IMR-90 (cell line): ENCODE measurements at regions not wholly inside any gene's neighbourhood (a gene's known extent, or its start where the extent isn't known, plus 50 kb on each side); places are given as distances from the start of the nearest gene placed in this dataset.

Experiments
- ATAC-seq: fragments of 200-7000 bp; cut with Tn5 transposase; 2 replicates; pipeline ENCODE4 v1.9.1; 2020; ENCODE audit warnings: low read depth, mild to moderate bottlenecking, moderate library complexity
- BruUV-seq: library from RNA; stranded (reverse); fragments of 400-500 nt; replicated peaks from 2 replicates; lab custom pipeline; 2021; lab: Mats Ljungman, UMichigan
- CTCF ChIA-PET: fragments of 300-600 bp; formaldehyde crosslinking; extraction: SDS; loops from one replicate; lab custom pipeline; 2021; ENCODE audit warnings: antibody characterized with exemption; lab: Yijun Ruan, JAX
- POLR2A ChIA-PET: fragments of 300-600 bp; sonication (Branson Sonifier 250); formaldehyde crosslinking; loops from one replicate; lab custom pipeline; 2022; ENCODE audit warnings: antibody characterized with exemption; ENCODE audit not compliant: unreplicated experiment; lab: Charles Lee
- DNase-seq: peaks from one replicate; pipeline ENCODE4 v3.0.0; 2013
- H2AFZ ChIP-seq: replicated peaks from 2 replicates; pipeline ENCODE3; 2013; ENCODE audit warnings: low read length, mild to moderate bottlenecking; ENCODE audit not compliant: poor library complexity
- H2AK5ac ChIP-seq: 2 replicates; pipeline ENCODE4 v1.6.1; 2013; ENCODE audit warnings: low read depth, low read length, inconsistent platforms
- H2AK9ac ChIP-seq: replicated peaks from 2 replicates; pipeline ENCODE3; 2013; ENCODE audit warnings: mild to moderate bottlenecking, low read depth, low read length, moderate library complexity; ENCODE audit not compliant: poor library complexity
- H2BK120ac ChIP-seq: 2 replicates; pipeline ENCODE4 v1.6.1; 2013; ENCODE audit warnings: low read depth, low read length, inconsistent platforms
- H2BK15ac ChIP-seq: 3 replicates; pipeline ENCODE4 v1.6.1; 2013; ENCODE audit warnings: low read depth, low read length, inconsistent platforms
- H2BK20ac ChIP-seq: 2 replicates; pipeline ENCODE4 v1.6.1; 2013; ENCODE audit warnings: low read depth, mild to moderate bottlenecking, inconsistent platforms, low read length, moderate library complexity
- H2BK5ac ChIP-seq: 2 replicates; pipeline ENCODE4 v1.6.1; 2013; ENCODE audit warnings: mild to moderate bottlenecking, low read depth, low read length, inconsistent platforms; ENCODE audit not compliant: poor library complexity, severe bottlenecking
- H3K14ac ChIP-seq: replicated peaks from 2 replicates; pipeline ENCODE4 v1.6.1; 2013; ENCODE audit warnings: low read depth, low read length, inconsistent platforms
- H3K18ac ChIP-seq: 2 replicates; pipeline ENCODE4 v1.6.1; 2013; ENCODE audit warnings: low read depth, low read length, control low read depth
- H3K23ac ChIP-seq: 2 replicates; pipeline ENCODE4 v1.6.1; 2013; ENCODE audit warnings: low read depth, low read length, inconsistent platforms
- H3K27ac ChIP-seq: 2 replicates; pipeline ENCODE4 v1.5.1; 2013; ENCODE audit warnings: mild to moderate bottlenecking, control low read depth, low read length; ENCODE audit not compliant: insufficient read depth
- H3K27me3 ChIP-seq: 2 replicates; pipeline ENCODE4 v1.6.1; 2013; ENCODE audit warnings: low read length; ENCODE audit not compliant: control insufficient read depth, insufficient read depth
- H3K36me3 ChIP-seq: 2 replicates; pipeline ENCODE4 v1.6.1; 2013; ENCODE audit warnings: low read length, mixed read lengths; ENCODE audit not compliant: control insufficient read depth, insufficient read depth
- H3K4ac ChIP-seq: 2 replicates; pipeline ENCODE4 v1.6.1; 2013; ENCODE audit warnings: low read depth, low read length, inconsistent platforms
- H3K4me1 ChIP-seq: 2 replicates; pipeline ENCODE4 v1.6.1; 2013; ENCODE audit warnings: low read length, mixed read lengths; ENCODE audit not compliant: control insufficient read depth, insufficient read depth
- H3K4me2 ChIP-seq: 2 replicates; pipeline ENCODE4 v1.6.1; 2013; ENCODE audit warnings: low read depth, mild to moderate bottlenecking, control low read depth, low read length, moderate library complexity
- H3K4me3 ChIP-seq: 2 replicates; pipeline ENCODE4 v1.5.1; 2013; ENCODE audit warnings: low read depth, mild to moderate bottlenecking, control low read depth, low read length, moderate library complexity; ENCODE audit not compliant: insufficient read depth
- H3K56ac ChIP-seq: 2 replicates; pipeline ENCODE4 v1.6.1; 2013; ENCODE audit warnings: low read length, inconsistent platforms; ENCODE audit not compliant: insufficient read depth; ENCODE audit errors: extremely low read depth
- H3K79me1 ChIP-seq, 2 experiments: 2 replicates each; pipeline ENCODE4 v1.6.1; 2013; ENCODE audit warnings: low read length in 2 of 2, inconsistent platforms in 1 of 2, low read depth in 1 of 2
- H3K9ac ChIP-seq: 2 replicates; pipeline ENCODE4 v1.6.1; 2013; ENCODE audit warnings: low read depth, low read length, control low read depth
- H3K9me1 ChIP-seq: 2 replicates; pipeline ENCODE4 v1.6.1; 2013; ENCODE audit warnings: low read length, inconsistent platforms; ENCODE audit not compliant: insufficient read depth
- H3K9me3 ChIP-seq: 2 replicates; pipeline ENCODE4 v1.6.1; 2013; ENCODE audit warnings: low read length; ENCODE audit not compliant: control insufficient read depth, insufficient read depth
- H4K20me1 ChIP-seq: 2 replicates; pipeline ENCODE4 v1.6.1; 2013; ENCODE audit warnings: low read length, inconsistent platforms; ENCODE audit not compliant: insufficient read depth
- H4K5ac ChIP-seq: 2 replicates; pipeline ENCODE4 v1.6.1; 2013; ENCODE audit warnings: mild to moderate bottlenecking, low read depth, low read length, control low read depth
- H4K8ac ChIP-seq, 2 experiments: 2 replicates each; pipeline ENCODE4 v1.6.1; 2013; ENCODE audit warnings: low read depth in 2 of 2, low read length in 2 of 2, control low read depth in 1 of 2, inconsistent platforms in 1 of 2
- H4K91ac ChIP-seq: 2 replicates; pipeline ENCODE4 v1.6.1; 2013; ENCODE audit warnings: low read depth, low read length, inconsistent platforms; ENCODE audit not compliant: insufficient read depth
- CEBPB ChIP-seq: IDR thresholded peaks from 2 replicates; pipeline ENCODE4 v1.6.1; 2012; ENCODE audit warnings: low read depth, low read length, improper control_type of control experiment
- FOS ChIP-seq: fragments of 150-350 bp; IDR thresholded peaks from 2 replicates; pipeline ENCODE4 v1.6.1; 2016; ENCODE audit warnings: low read depth, low read length
- MAFK ChIP-seq: IDR thresholded peaks from 2 replicates; pipeline ENCODE4 v1.6.1; 2012; ENCODE audit warnings: low read depth, low read length, improper control_type of control experiment
- NFE2L2 ChIP-seq: fragments of 150-350 bp; IDR thresholded peaks from 2 replicates; pipeline ENCODE4 v1.6.1; 2016; ENCODE audit warnings: low read depth, mild to moderate bottlenecking, low read length
- POLR2A ChIP-seq: IDR thresholded peaks from 2 replicates; pipeline ENCODE4 v1.6.1; 2012; ENCODE audit warnings: mild to moderate bottlenecking, low read depth, low read length
- RAD21 ChIP-seq: IDR thresholded peaks from 2 replicates; pipeline ENCODE4 v1.6.1; 2012; ENCODE audit warnings: low read length, improper control_type of control experiment
- RCOR1 ChIP-seq: IDR thresholded peaks from 2 replicates; pipeline ENCODE4 v1.6.1; 2012; ENCODE audit warnings: mild to moderate bottlenecking, low read length, improper control_type of control experiment; ENCODE audit not compliant: insufficient replicate concordance
- WGBS, 2 experiments: methylation state at CpG; one replicate each; pipeline versions ENCODE4 v1.1.5 to v1.1.7; 2013; ENCODE audit warnings: missing lambda C conversion rate in 2 of 2; ENCODE audit not compliant: insufficient read length in 1 of 2; ENCODE audit errors: extremely low coverage in 2 of 2; 5-methylcytosine and 5-hydroxymethylcytosine counted together
- dilution Hi-C: fragments of 300-500 bp; cut with HindIII; formaldehyde crosslinking; loops from one replicate; pipeline ENCODE4 v1.14.3; 2018; ENCODE audit warnings: low sequenced_read_pairs; ENCODE audit not compliant: unreplicated experiment
- in situ Hi-C: fragments of 300-500 bp; cut with MboI; formaldehyde crosslinking; loops from 3 replicates; pipeline ENCODE4 v1.14.3; 2019; ENCODE audit warnings: low sequenced_read_pairs, inconsistent platforms, mixed read lengths
- intact Hi-C: fragments of 100-400 bp; cut with micrococcal nuclease; formaldehyde crosslinking; loops from 2 replicates; pipeline ENCODE4 v1.10.0; 2022
- TF ChIP-seq, protein P1 (sequence below): conservative IDR thresholded peaks from 2 replicates; pipeline ENCODE4 v1.5.1; 2012; ENCODE audit warnings: mild to moderate bottlenecking, low read depth, low read length, improper control_type of control experiment
- TF ChIP-seq, protein P2 (sequence below): fragments of 150-350 bp; IDR thresholded peaks from 2 replicates; pipeline ENCODE4 v1.6.1; 2017; ENCODE audit warnings: mild to moderate bottlenecking, antibody characterized with exemption, low read length, low read depth

DNA sequence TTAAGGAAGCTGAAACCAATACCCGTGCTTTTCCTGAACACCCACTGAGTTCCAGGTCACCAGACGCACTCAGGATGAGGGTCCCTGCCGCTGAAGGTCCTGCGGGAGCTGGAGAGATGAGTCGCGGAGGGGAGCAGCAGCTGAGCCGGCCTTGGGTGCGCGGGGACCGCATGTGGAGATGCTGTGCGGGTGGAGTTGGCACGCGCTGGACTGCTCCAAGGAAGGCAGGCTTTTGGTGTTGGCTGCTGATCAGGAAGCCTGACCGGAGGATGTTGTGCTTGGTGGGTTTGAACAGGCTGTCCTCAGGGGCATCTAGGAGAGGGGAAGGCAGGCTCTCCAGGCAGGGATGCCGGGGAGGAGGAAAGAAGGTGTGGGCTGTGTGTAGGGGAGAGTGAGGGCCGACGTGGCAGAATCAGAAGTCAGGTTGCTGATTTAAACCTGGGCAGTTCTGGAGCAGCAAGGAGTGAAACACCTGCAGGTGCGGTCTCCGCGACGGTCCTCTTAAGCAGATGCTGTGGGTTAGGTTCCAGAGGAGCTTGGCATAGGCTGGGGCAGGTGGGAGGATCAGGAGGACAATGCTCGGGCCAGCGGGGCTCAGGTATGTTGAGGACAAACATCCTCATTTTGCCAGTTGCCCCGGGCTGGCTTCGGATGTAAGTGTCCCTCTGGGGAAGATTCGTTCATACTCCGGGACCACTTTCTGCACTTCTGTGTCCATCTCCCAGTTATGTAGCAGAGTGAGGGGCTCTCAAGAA is 197.5 kb upstream of the B3GAT1 start:
- intact Hi-C loops = no loop called here

More for the DNA sequence above, 197.5 kb upstream of the B3GAT1 start:
- H3K4me2 ChIP-seq = no peak overlapping the region
- dilution Hi-C loops = no loop called here
- H2AK9ac ChIP-seq = no peak overlapping the region
- H3K79me1 ChIP-seq = no peaks in the 10 kb centered on the region
- in situ Hi-C loops = no loop called here
- H3K27ac ChIP-seq = no peak overlapping the region
- DNase-seq (no peak), ATAC-seq (no peak)
- H3K14ac ChIP-seq = no peak overlapping the region
- no peak overlapping the region for H2BK5ac ChIP-seq
- peaks cover 45% of the 10 kb centered on the region for H3K9me3 ChIP-seq
- H4K8ac ChIP-seq = no peak overlapping the region
- no TSS peak for BruUV-seq
- no peaks in the 10 kb centered on the region for H4K20me1 ChIP-seq
- no peak overlapping the region for H3K56ac ChIP-seq
- H2BK20ac ChIP-seq = no peak overlapping the region
- no peak overlapping the region for H3K4me3 ChIP-seq
- no peaks in the 10 kb centered on the region for H3K4me1 ChIP-seq
- H3K4ac ChIP-seq = no peak overlapping the region
- no peak overlapping the region for H3K9ac ChIP-seq
- no peaks in the 10 kb centered on the region for H3K27me3 ChIP-seq
- no peak overlapping the region for H2AK5ac ChIP-seq
- H4K91ac ChIP-seq = no peak overlapping the region
- no peak overlapping the region for H4K5ac ChIP-seq
- POLR2A ChIA-PET = no interaction called here
- no peak overlapping the region for H2BK15ac ChIP-seq
- no peaks in the 10 kb centered on the region for H3K36me3 ChIP-seq
- H3K9me1 ChIP-seq = no peaks in the 10 kb centered on the region
- no peak overlapping the region for H3K23ac ChIP-seq
- CTCF ChIA-PET = no interaction called here
- H2AFZ ChIP-seq = no peak overlapping the region
- WGBS, 2 experiments = 76% methylated on average over 12 of the region's 27 CpGs; no CpG with 5 or more reads in 1 of the 2 experiments
- no peak overlapping the region for H3K18ac ChIP-seq
- no peak for TF ChIP-seq RAD21
- TF ChIP-seq, protein P1, sequence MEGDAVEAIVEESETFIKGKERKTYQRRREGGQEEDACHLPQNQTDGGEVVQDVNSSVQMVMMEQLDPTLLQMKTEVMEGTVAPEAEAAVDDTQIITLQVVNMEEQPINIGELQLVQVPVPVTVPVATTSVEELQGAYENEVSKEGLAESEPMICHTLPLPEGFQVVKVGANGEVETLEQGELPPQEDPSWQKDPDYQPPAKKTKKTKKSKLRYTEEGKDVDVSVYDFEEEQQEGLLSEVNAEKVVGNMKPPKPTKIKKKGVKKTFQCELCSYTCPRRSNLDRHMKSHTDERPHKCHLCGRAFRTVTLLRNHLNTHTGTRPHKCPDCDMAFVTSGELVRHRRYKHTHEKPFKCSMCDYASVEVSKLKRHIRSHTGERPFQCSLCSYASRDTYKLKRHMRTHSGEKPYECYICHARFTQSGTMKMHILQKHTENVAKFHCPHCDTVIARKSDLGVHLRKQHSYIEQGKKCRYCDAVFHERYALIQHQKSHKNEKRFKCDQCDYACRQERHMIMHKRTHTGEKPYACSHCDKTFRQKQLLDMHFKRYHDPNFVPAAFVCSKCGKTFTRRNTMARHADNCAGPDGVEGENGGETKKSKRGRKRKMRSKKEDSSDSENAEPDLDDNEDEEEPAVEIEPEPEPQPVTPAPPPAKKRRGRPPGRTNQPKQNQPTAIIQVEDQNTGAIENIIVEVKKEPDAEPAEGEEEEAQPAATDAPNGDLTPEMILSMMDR = no peak
- no peak for TF ChIP-seq FOS
- TF ChIP-seq, protein P2, sequence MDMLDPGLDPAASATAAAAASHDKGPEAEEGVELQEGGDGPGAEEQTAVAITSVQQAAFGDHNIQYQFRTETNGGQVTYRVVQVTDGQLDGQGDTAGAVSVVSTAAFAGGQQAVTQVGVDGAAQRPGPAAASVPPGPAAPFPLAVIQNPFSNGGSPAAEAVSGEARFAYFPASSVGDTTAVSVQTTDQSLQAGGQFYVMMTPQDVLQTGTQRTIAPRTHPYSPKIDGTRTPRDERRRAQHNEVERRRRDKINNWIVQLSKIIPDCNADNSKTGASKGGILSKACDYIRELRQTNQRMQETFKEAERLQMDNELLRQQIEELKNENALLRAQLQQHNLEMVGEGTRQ = no peak
- TF ChIP-seq CEBPB = no peak
- no peak for TF ChIP-seq POLR2A
- TF ChIP-seq MAFK = no peak
- no peak for TF ChIP-seq NFE2L2
- TF ChIP-seq RCOR1 = no peak
- H2BK120ac ChIP-seq = no peak overlapping the region
